ENCODE measurements at regions not wholly inside any gene's neighbourhood (a gene's known extent, or its start where the extent isn't known, plus 50 kb on each side); places are given as distances from the start of the nearest gene placed in this dataset.

DNA sequence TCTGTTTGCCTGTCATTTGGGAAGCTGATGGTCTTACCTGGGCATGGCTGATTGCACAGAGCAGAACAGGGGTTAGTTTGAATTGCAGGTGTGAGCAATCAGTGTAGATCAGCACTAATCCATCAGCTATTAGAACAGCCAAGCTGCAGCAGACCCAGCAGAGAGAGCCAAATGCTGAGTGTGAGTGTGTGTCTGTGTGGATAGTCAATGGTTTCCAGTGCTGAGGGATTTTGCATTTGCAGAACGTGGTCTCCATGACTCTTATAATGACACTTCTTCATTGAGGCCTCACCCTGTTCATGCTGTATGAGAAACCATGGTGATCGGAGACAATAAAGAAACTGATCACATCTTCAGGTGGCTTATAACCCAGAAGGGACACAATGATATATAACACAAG is 312.1 kb downstream of the SOX2 start:
- TF ChIP-seq CTCF (IDR thresholded peaks at IDR 0.05) (no peak), CHD2 (IDR thresholded peaks at IDR 0.05; ENCODE audit: low read length, partially characterized antibody) (no peak), RAD21 (IDR thresholded peaks at IDR 0.05; ENCODE audit: low read length) (no peak), EZH2phosphoT487 (IDR thresholded peaks at IDR 0.05; ENCODE audit: borderline replicate concordance, low read depth) (no peak)

Measured in SK-N-SH (cell line).